ENCODE measurements at regions not wholly inside any gene's neighbourhood (a gene's known extent, or its start where the extent isn't known, plus 50 kb on each side); places are given as distances from the start of the nearest gene placed in this dataset.
A peak's percentile ranks its signal among the peaks of the same experiment; 100 is the strongest.

GRCh38 chr20:11738852-11739251 lies 178.8 kb upstream of the BTBD3 start:
- DNase-seq (ENCODE audit: low spot score), result no peak

DNA sequence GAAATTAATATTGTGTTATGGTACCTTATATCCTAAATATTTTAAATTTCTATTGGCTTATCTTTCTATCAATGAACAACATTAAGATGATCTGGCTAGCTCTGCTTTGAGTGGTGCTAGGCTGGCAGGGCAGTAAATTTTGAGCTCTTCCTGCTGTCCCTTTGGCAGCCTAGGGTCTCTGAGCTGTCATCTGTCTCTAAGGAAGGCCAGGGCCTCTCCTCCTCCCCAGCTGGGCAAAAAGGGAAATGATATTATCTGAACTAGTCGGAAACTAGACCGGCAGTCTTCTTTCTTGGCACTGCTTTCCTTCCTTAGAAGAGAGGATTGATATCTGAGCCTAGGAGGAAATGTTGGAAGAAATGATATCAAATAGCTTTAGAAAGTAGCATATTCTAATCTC lies 176.7 kb upstream of the BTBD3 start:
- DNase-seq (ENCODE audit: low spot score), result no peak

DNA sequence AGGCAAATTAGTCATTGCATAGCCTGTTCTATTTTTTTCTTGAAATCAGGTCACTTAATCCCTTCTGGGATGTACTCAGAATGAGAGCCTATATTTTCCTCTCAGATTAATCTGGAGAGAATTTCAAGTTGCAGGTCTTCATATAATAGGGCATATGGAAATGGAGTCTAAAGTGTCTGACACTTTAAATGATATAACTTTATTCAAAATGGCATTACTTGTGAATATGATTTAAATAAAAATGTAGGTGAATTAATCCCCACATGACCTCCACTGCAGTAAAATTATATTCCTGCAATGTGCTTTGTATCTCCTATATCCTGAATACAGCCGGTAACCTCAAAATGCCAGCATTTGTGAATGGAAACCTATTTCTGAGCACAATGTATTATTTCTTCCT lies 172.5 kb upstream of the BTBD3 start:
- DNase-seq (ENCODE audit: low spot score), result no peak

DNA sequence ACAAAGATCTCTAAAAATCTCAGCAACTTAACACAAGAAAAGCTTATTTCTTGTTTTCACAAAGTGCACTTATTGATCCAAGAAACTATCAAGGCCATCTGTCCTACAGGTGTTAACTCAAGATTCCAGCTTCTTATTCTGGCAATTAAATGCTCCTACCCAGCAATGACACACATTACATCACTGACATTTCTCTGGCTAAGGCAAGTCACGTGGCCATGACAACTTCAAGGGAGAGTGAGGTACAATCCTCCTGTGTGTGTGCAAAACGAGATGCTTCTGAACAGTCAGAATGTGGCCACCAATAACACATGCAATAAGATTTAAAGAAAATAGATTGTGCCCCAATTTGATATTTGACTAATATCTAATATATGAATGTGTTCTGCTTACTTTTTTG lies 169.3 kb upstream of the BTBD3 start:
- no peak for DNase-seq (ENCODE audit: low spot score)

DNA sequence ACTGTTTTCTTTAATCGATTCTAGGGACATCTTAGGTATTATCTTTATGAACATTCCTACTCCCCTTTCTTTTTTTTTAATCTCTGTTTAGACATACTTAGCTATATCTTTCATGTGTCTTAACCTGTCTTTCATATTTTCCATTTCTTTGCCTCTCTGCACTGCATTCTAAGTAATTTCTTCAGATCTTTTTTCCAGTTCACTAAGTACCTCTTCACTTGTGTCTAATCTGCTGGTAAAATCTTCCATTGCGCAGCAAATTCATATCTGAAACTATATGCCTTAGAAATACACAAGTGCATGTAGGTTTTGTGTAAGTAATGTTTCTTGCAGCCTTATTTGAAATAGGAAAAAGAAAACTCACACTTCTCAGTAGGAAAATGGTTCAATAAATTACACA lies 165.4 kb upstream of the BTBD3 start:
- no peak for DNase-seq (ENCODE audit: low spot score)

- no peak for DNase-seq (ENCODE audit: low spot score)
Observed at GRCh38 chr20:11753155-11753554, 164.5 kb upstream of the BTBD3 start.

DNA sequence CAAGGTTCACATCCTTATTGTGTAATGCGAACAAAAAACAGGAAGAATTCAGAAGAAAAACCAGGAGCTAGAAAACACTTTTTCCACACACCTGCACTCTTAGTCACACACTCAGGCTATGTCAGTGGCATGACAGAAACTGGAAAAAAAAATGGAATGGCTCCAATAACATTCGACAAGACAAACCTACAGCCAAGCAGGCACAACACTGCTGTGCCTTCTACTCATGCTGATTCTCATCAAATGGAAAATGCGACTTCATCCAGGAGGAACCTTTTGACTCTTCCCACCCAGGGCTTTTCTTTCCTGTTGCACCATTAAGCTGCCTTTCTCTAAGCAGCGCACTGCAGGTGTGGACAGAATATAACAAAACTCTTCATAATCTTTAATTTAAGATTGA lies 163.2 kb upstream of the BTBD3 start:
- DNase-seq (ENCODE audit: low spot score), result no peak

GRCh38 chr20:11755071-11755841 lies 162.4 kb upstream of the BTBD3 start:
- no peak for DNase-seq (ENCODE audit: low spot score)

GRCh38 chr20:11761497-11761896 lies 156.2 kb upstream of the BTBD3 start:
- DNase-seq (ENCODE audit: low spot score), result no peak

DNA sequence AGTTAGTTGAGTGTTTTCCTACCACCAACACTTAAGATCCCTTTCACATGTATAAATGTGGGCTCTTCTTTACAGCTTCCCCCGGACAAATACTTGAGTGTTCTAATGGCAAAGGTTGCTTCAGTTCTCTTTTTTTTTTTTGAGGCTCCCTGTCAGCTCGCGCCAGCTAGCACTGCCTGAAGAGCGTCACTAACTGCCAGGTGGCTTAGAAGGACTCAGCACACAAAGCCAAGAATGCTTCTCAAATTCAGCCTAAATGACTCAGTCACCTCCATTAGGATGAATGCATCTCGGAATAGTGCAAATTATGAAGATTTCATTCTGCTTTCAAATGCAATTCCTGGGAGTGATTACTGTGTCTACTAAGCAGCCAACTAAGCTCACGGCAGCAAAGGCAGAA lies 150.7 kb upstream of the BTBD3 start:
- DNase-seq (ENCODE audit: low spot score), result no peak

DNA sequence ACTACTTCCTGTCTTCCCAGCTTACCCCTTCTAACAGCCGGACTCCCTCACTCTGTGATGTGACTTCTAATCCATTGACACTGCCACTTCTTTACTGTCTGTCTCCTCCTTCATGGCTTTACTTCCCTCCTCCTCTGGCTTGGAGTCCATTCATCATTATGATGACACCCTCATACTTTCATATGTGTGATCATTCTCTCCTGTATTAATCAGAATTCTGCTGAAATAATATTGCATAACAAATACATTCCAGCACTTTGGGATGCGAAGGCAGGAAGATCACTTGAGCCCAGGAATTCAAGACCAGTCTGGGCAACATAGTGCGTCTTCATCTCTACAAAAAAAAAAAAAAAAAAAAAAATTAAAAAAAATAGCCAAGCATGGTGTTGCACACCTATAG lies 147.9 kb upstream of the BTBD3 start:
- no peak for DNase-seq (ENCODE audit: low spot score)

DNA sequence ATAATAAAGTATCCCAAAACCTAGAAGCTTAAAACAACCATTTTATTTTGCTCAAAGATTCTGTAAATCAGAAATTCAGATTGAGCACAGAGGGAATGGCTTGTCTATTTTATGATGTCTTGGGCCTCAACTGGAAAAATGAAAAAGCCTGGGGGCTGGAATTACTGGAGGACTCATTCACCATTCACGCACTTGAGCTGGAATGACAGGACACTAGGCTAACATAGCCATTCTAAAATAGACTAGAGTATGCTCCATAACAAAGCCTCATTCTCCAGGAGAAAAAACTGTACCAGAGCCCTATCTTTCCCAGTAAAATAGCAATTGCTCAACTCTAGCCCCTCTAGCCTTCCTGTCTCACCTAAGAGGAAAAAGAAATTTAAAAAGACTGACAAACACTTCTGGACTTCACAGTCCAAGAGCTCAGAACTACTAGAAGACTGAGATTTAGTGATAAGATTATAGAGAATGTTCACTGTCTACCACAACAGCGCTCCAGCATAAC lies 145.4 kb upstream of the BTBD3 start:
- no peak for DNase-seq (ENCODE audit: low spot score)

- no peak for DNase-seq (ENCODE audit: low spot score)
Observed at GRCh38 chr20:11776687-11777086, 141.0 kb upstream of the BTBD3 start.

DNA sequence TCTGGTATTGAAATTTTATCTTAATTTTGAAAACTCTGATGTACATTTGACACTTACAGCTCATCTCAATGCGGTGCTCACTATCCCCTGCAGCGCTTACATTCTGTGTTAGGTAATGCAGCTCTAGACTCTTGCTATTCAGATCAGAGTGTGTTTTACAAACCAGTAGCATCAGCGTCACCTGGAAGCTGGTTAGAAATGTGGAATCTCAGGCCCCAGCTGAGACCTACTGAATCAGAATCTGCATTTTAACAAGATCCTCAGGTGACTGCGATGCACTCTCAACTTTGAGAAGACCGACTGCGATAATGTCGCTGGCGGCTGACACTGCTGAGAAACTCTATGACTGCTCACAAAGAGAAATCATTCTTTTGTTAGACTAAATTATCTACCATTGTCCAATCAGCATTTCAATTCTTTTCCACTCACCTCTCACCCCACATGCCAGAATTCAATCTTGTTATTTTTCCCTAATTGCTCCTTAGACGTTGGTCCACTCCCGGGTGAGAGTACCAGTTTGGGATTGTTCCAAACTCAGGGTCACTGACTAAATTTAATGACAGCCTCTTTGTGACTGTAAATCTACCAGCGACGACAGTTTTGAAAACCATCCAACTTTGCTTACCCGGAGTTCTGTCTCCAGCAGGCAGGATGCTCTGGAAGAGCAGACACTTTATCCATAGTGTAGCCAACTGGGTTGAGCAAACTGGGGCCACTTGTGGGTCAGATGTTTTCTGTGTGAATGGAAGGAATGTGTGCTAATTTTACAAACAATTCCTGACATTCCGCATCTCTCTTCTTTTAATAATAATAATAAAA lies 140.1 kb upstream of the BTBD3 start:
- DNase-seq (ENCODE audit: low spot score), result peak; percentile 14

DNA sequence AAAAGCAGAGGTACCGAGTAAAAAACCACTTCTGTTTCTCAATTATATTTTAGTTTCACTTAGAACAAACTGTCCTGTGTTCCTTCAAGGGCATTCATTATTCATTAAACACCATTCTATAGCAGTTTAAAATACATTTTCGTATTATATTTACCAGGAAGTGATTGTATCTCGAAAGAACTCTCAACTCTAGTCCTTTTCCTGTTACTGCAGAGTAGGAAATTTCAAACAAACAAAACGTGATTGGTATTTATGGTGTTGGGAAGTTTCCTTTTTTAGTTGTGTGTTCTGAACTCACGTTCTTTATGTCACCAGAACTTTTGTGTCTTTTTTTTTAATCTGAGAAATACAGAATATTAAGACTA lies 139.5 kb upstream of the BTBD3 start:
- DNase-seq (ENCODE audit: low spot score), result no peak

- no peak for DNase-seq (ENCODE audit: low spot score)
Observed at GRCh38 chr20:11780765-11781369, 136.8 kb upstream of the BTBD3 start.

DNA sequence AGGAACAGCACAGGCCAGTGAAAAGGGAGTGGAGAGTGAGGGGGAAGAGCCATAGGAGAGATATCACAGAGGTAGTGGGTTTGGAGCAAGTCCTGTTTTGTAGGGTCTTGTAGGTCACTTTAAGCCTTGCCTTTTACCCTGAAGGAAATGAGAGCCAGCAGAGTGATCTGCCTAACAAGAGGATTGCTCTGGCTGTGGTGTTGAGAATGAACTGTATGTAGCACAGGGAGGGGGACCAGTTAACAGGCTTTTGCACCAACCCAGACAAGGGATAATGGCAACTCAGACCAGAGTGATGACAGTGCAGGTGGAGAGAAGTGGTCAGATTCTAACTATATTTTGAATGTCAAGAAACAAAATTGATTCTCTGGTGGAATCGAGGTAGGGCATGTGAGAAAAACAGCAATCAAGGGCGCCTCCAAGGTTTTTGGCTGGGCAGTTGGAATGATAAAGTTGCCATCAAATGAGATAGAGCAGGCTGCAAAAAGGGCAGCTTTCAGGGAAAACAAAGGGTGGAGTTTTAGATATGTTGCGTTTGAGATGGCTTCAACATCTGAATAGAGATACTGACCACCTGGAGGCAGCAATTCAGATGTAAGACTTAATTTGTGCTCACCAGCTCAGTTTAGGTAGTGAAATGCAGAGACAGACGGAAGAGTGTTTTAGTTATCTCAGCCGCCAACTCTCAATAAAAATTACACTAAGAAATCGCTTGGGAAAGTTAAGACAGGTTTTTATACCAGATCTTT lies 134.4 kb upstream of the BTBD3 start:
- no peak for DNase-seq (ENCODE audit: low spot score)

GRCh38 chr20:11785885-11786507 lies 131.7 kb upstream of the BTBD3 start:
- no peak for DNase-seq (ENCODE audit: low spot score)

DNA sequence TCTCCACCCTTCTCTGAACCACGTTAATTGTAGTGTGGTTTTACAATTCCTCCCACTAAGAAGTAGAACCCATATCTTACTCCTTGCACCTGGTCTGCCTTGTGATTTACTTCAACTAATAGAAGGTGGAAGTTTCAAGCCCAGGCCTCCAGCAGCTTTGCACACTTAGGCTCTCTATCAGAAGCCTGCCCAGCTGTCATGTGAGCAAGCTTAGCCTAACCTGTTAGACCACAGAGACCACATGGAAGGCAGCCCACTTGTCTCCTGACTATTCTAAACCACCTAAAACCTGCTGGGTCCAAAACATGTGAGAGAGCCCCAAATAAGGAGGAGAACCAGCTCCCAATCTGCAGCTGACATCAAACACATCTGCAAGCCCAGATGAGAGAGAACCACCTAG lies 127.6 kb upstream of the BTBD3 start:
- DNase-seq (ENCODE audit: low spot score), result no peak

DNA sequence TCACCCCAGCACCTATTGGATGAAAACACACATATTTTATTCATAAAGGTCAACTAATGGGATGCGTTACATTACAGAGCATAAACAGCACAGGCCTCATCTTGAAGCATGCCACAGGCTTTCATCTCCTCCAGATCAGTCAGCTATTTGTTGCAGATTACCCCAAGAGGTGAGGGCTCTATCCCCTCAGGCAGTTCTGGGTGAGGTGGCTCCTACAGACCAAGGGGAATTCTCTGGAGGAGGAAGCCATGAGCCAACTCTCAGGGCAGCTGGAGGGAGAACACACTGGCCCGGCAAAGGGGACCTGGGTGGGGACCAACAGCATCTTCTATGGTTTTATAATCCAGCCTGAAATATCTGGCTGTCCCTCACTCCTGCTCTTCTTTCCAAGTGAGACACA lies 126.4 kb upstream of the BTBD3 start:
- no peak for DNase-seq (ENCODE audit: low spot score)

GRCh38 chr20:11791835-11792567 lies 125.7 kb upstream of the BTBD3 start:
- no peak for DNase-seq (ENCODE audit: low spot score)

Data from hepatic stellate cell (primary cell).